ENCODE measurements at regions not wholly inside any gene's neighbourhood (a gene's known extent, or its start where the extent isn't known, plus 50 kb on each side); places are given as distances from the start of the nearest gene placed in this dataset.

GRCh38 chr2:103859238-103859637, 994.7 kb upstream of the POU3F3 start:
- TF ChIP-seq POLR2A (IDR thresholded peaks at IDR 0.05), result no peak
- no peak for TF ChIP-seq CTCF (IDR thresholded peaks at IDR 0.05)

Measured in uterus (tissue), 2 donors.